ENCODE measurements at regions not wholly inside any gene's neighbourhood (a gene's known extent, or its start where the extent isn't known, plus 50 kb on each side); places are given as distances from the start of the nearest gene placed in this dataset.

- no peak for DNase-seq (ENCODE audit: low spot score)
These were observed 116.0 kb upstream of the SLC28A3 start for GRCh38 chr9:84456527-84456926.

GRCh38 chr9:84460695-84461094 lies 120.1 kb upstream of the SLC28A3 start:
- DNase-seq (ENCODE audit: low spot score): no peak

GRCh38 chr9:84463272-84463671 lies 122.7 kb upstream of the SLC28A3 start:
- no peak for DNase-seq (ENCODE audit: low spot score)

GRCh38 chr9:84466580-84467285 lies 126.2 kb upstream of the SLC28A3 start:
- no peak for DNase-seq (ENCODE audit: low spot score)

GRCh38 chr9:84471816-84472215 lies 131.3 kb upstream of the SLC28A3 start:
- no peak for DNase-seq (ENCODE audit: low spot score)

- DNase-seq (ENCODE audit: low spot score): no peak
These were observed 138.4 kb upstream of the SLC28A3 start for GRCh38 chr9:84478996-84479395.

GRCh38 chr9:84480071-84480470 lies 139.5 kb upstream of the SLC28A3 start:
- DNase-seq (ENCODE audit: low spot score): no peak

GRCh38 chr9:84481231-84481630 lies 140.7 kb upstream of the SLC28A3 start:
- DNase-seq (ENCODE audit: low spot score): no peak

GRCh38 chr9:84481636-84482218 lies 141.2 kb upstream of the SLC28A3 start:
- DNase-seq (ENCODE audit: low spot score): no peak

GRCh38 chr9:84482607-84483006 lies 142.0 kb upstream of the SLC28A3 start:
- DNase-seq (ENCODE audit: low spot score): no peak

GRCh38 chr9:84484172-84484571 lies 143.6 kb upstream of the SLC28A3 start:
- no peak for DNase-seq (ENCODE audit: low spot score)

- DNase-seq (ENCODE audit: low spot score): no peak
These were observed 145.0 kb upstream of the SLC28A3 start for GRCh38 chr9:84485539-84485938.

GRCh38 chr9:84486663-84487062 lies 146.1 kb upstream of the SLC28A3 start:
- DNase-seq (ENCODE audit: low spot score): no peak

- DNase-seq (ENCODE audit: low spot score): no peak
These were observed 149.8 kb upstream of the SLC28A3 start for GRCh38 chr9:84490206-84490841.

- no peak for DNase-seq (ENCODE audit: low spot score)
These were observed 150.3 kb upstream of the SLC28A3 start for GRCh38 chr9:84490842-84491325.

- DNase-seq (ENCODE audit: low spot score): no peak
These were observed 152.0 kb upstream of the SLC28A3 start for GRCh38 chr9:84492366-84493159.

GRCh38 chr9:84493284-84493947 lies 152.9 kb upstream of the SLC28A3 start:
- no peak for DNase-seq (ENCODE audit: low spot score)

GRCh38 chr9:84499969-84500582 lies 159.5 kb upstream of the SLC28A3 start:
- DNase-seq (ENCODE audit: low spot score): no peak

GRCh38 chr9:84500826-84501225 lies 160.3 kb upstream of the SLC28A3 start:
- no peak for DNase-seq (ENCODE audit: low spot score)

- no peak for DNase-seq (ENCODE audit: low spot score)
These were observed 161.0 kb upstream of the SLC28A3 start for GRCh38 chr9:84501587-84501986.

- DNase-seq (ENCODE audit: low spot score): no peak
These were observed 161.5 kb upstream of the SLC28A3 start for GRCh38 chr9:84502066-84502465.

- no peak for DNase-seq (ENCODE audit: low spot score)
These were observed 163.8 kb upstream of the SLC28A3 start for GRCh38 chr9:84504360-84504759.
